ENCODE measurements at regions not wholly inside any gene's neighbourhood (a gene's known extent, or its start where the extent isn't known, plus 50 kb on each side); places are given as distances from the start of the nearest gene placed in this dataset.

GRCh38 chr2:42905341-42906110, 113.1 kb upstream of the HAAO start:
- H3K27me3 Mint-ChIP-seq: peaks cover 6 to 18% of the 10 kb centered on the region in 2 donors
- CTCF ChIA-PET: no interaction called here

DNA sequence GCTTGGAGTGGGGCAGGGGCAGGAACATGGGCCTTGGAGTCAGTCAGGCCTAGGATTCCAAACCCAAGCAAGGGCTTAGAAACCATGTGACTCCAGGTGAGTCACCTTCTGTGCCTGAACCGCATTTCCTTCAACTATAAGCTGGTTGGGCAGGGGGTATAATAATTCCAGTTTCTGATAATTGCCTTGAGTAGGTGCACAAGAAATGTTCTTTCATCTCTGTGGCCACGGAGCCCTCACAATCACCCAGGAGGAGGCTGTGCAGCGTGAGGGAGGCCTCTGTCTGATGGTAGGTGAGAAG, 112.1 kb upstream of the HAAO start:
- no peak overlapping the region for H3K27ac ChIP-seq (ENCODE audit: low read length)
- CTCF ChIA-PET: no interaction called here
- H3K4me3 ChIP-seq (ENCODE audit: control insufficient read depth in 1 of 2, extremely low read depth in 1 of 2, low read length in 1 of 2): no peak overlapping the region
- H3K4me1 ChIP-seq (ENCODE audit: control insufficient read depth in 1 of 2, extremely low read depth in 1 of 2, insufficient read depth in 2 of 2, low read length in 2 of 2): no peaks in the 10 kb centered on the region
- no CpG with 5 or more reads among the region's 3 CpGs for WGBS (ENCODE audit: insufficient coverage)
- no peaks in the 10 kb centered on the region for H3K9me3 ChIP-seq
- H3K27ac Mint-ChIP-seq: no peak overlapping the region
- peaks cover 6 to 18% of the 10 kb centered on the region in 2 donors for H3K27me3 Mint-ChIP-seq
- no peaks in the 10 kb centered on the region for H3K36me3 Mint-ChIP-seq
- no peaks in the 10 kb centered on the region for H3K4me1 Mint-ChIP-seq
- no peaks in the 10 kb centered on the region for H3K9me3 Mint-ChIP-seq
- H3K27me3 ChIP-seq (replicated peaks in 1 of 2; ENCODE audit: control insufficient read depth in 2 of 2, extremely low read depth in 1 of 2, insufficient read depth in 2 of 2, low read length in 1 of 2): peaks cover 0 to 37% of the 10 kb centered on the region in 2 experiments
- no peak overlapping the region for H3K4me3 Mint-ChIP-seq
- POLR2A ChIA-PET: interaction anchor here in 1 of 2 donors (0.6 kb wide), 1 partner anchor 550 kb away, joined by 5 read pairs; no protein-coding TSS in a partner anchor
- DNase-seq (no peak), ATAC-seq (replicated peaks in 1 of 4) (no peak)
- H3K36me3 ChIP-seq (ENCODE audit: control insufficient read depth in 2 of 2, extremely low read depth in 1 of 2, insufficient read depth in 1 of 2, low read length in 1 of 2): no peaks in the 10 kb centered on the region

More at GRCh38 chr2:42905341-42906110, 113.1 kb upstream of the HAAO start:
- Histone ChIP-seq H3K4me1 (ENCODE audit: control insufficient read depth in 1 of 2, extremely low read depth in 1 of 2, insufficient read depth in 2 of 2, low read length in 2 of 2) (no peaks in the 10 kb centered on the region), H3K9me3 (no peaks in the 10 kb centered on the region), H3K36me3 (ENCODE audit: control insufficient read depth in 2 of 2, extremely low read depth in 1 of 2, insufficient read depth in 1 of 2, low read length in 1 of 2) (no peaks in the 10 kb centered on the region), H3K27ac (ENCODE audit: low read length) (no peak overlapping the region), H3K27me3 (replicated peaks in 1 of 2; ENCODE audit: control insufficient read depth in 2 of 2, extremely low read depth in 1 of 2, insufficient read depth in 2 of 2, low read length in 1 of 2) (peaks cover 0 to 37% of the 10 kb centered on the region in 2 experiments), H3K4me3 (ENCODE audit: control insufficient read depth in 1 of 2, extremely low read depth in 1 of 2, low read length in 1 of 2) (no peak overlapping the region)
- H3K4me1 Mint-ChIP-seq: no peaks in the 10 kb centered on the region
- H3K27ac Mint-ChIP-seq: no peak overlapping the region
- 68% methylated on average over 21 of the region's 25 CpGs for WGBS (ENCODE audit: insufficient coverage)
- DNase-seq (no peak), ATAC-seq (replicated peaks in 1 of 4) (no peak)
- no peaks in the 10 kb centered on the region for H3K36me3 Mint-ChIP-seq
- H3K4me3 Mint-ChIP-seq: no peak overlapping the region
- no peaks in the 10 kb centered on the region for H3K9me3 Mint-ChIP-seq
- POLR2A ChIA-PET: no interaction called here

DNA sequence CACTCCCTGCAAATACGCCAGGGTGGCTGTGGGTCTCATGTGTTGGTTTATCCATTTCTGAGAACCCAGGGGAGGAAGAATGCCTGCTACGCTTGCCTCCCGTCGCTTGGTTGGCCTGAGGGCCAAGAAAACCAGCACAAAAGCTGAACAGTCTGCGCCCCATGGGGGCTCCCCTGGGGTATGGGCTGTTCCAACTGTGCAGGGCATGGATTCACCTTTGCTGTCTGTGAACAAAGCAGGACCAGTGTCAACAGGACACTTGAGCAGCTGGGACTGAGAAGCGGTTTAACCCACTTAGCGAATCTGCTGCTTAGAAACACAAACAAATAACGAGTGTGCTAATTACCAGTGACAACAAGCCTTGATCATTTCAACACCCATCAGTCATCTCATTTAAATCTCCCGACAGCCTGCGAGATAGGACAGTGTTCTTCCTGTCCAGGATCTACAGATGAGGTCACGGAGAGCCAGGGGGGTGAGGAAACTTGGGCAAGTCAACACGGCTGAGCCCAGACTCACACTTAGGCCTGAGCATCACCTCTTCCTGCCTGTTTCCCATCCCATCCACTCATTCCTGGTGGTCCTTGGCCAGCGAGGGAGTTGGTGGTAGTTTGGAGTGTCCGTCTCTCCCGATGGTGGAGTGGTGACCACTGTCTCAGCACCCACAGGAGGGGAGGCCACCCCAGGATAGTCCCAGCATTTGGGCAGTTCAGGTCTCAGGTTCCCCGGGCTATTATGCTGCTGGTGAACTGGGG, 111.6 kb upstream of the HAAO start:
- peaks cover 0 to 37% of the 10 kb centered on the region in 2 experiments for H3K27me3 ChIP-seq (replicated peaks in 1 of 2; ENCODE audit: control insufficient read depth in 2 of 2, extremely low read depth in 1 of 2, insufficient read depth in 2 of 2, low read length in 1 of 2)
- no peak for DNase-seq
- Mint-ChIP-seq H3K9me3 (no peaks in the 10 kb centered on the region), H3K4me3 (no peak overlapping the region), H3K27me3 (peaks cover 6 to 18% of the 10 kb centered on the region in 2 donors), H3K4me1 (no peaks in the 10 kb centered on the region), H3K36me3 (no peaks in the 10 kb centered on the region), H3K27ac (no peak overlapping the region)
- ChIA-PET POLR2A (no interaction called here), CTCF (no interaction called here)
- H3K27ac ChIP-seq (ENCODE audit: low read length): no peak overlapping the region
- H3K4me3 ChIP-seq (ENCODE audit: control insufficient read depth in 1 of 2, extremely low read depth in 1 of 2, low read length in 1 of 2): no peak overlapping the region
- no peak for ATAC-seq (replicated peaks in 1 of 4)
- 85% methylated on average over 10 of the region's 16 CpGs for WGBS (ENCODE audit: insufficient coverage)
- no peaks in the 10 kb centered on the region for H3K4me1 ChIP-seq (ENCODE audit: control insufficient read depth in 1 of 2, extremely low read depth in 1 of 2, insufficient read depth in 2 of 2, low read length in 2 of 2)
- H3K36me3 ChIP-seq (ENCODE audit: control insufficient read depth in 2 of 2, extremely low read depth in 1 of 2, insufficient read depth in 1 of 2, low read length in 1 of 2): no peaks in the 10 kb centered on the region
- H3K9me3 ChIP-seq: no peaks in the 10 kb centered on the region

DNA sequence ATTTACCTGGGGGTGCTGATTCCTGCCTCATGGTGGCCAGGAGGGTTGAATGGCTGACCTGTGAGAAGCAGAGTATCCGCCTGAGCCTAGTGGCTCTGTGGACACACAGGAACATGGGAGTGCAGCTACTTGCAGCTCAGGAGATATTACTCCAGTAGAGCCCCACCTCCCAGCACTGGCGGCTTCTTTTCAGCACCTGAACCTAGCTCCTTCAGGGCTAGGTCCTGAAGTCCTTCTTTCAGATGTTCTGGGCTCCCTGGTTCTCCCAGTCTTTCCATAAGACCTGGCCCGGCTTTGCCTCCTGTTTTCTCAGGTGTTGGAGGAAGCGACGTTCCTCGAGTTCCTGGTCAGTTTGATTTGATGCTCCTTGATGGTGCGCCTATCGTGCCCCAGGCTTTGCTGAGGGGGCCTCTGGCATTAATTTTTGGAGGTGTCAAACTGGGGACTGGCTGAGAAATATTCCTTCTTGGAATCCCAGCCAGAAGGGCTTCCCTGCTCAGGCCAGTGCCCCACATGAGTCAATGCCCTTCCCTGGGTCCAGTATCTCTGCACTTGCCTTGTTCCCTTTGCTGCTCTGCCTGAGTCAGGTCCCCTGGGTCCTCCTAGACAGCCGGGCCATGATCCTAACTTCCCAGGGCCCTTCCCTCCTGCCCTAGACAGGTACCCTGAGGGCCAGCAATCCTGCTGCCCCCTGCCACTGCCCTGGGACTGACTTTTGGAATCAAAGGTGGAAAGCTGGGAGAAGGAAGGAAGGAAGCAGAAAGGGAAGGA, 110.7 kb upstream of the HAAO start:
- no peak overlapping the region for H3K4me3 ChIP-seq (ENCODE audit: control insufficient read depth in 1 of 2, extremely low read depth in 1 of 2, low read length in 1 of 2)
- DNase-seq: no peak
- H3K27ac ChIP-seq (ENCODE audit: low read length): no peak overlapping the region
- POLR2A ChIA-PET: interaction anchor here in 1 of 2 donors (0.6 kb wide), 1 partner anchor 390 kb away, joined by 4 read pairs; no protein-coding TSS in a partner anchor
- no peak for ATAC-seq (replicated peaks in 1 of 4)
- CTCF ChIA-PET: interaction anchor here in 1 of 2 donors (0.6 kb wide), 1 partner anchor 449 kb away, joined by 3 read pairs; no protein-coding TSS in a partner anchor
- 75% methylated on average over 7 of the region's 9 CpGs for WGBS (ENCODE audit: insufficient coverage)
- H3K27me3 ChIP-seq (replicated peaks in 1 of 2; ENCODE audit: control insufficient read depth in 2 of 2, extremely low read depth in 1 of 2, insufficient read depth in 2 of 2, low read length in 1 of 2): peaks cover 0 to 34% of the 10 kb centered on the region in 2 experiments
- no peaks in the 10 kb centered on the region for H3K4me1 Mint-ChIP-seq
- H3K9me3 ChIP-seq: no peaks in the 10 kb centered on the region
- no peak overlapping the region for H3K27ac Mint-ChIP-seq
- no peaks in the 10 kb centered on the region for H3K36me3 ChIP-seq (ENCODE audit: control insufficient read depth in 2 of 2, extremely low read depth in 1 of 2, insufficient read depth in 1 of 2, low read length in 1 of 2)
- H3K4me3 Mint-ChIP-seq: no peak overlapping the region
- H3K4me1 ChIP-seq (ENCODE audit: control insufficient read depth in 1 of 2, extremely low read depth in 1 of 2, insufficient read depth in 2 of 2, low read length in 2 of 2): no peaks in the 10 kb centered on the region
- no peaks in the 10 kb centered on the region for H3K36me3 Mint-ChIP-seq
- peaks cover 6 to 18% of the 10 kb centered on the region in 2 donors for H3K27me3 Mint-ChIP-seq
- H3K9me3 Mint-ChIP-seq: no peaks in the 10 kb centered on the region

GRCh38 chr2:42901076-42901640, 108.8 kb upstream of the HAAO start:
- H3K4me3 ChIP-seq (ENCODE audit: control insufficient read depth in 1 of 2, extremely low read depth in 1 of 2, low read length in 1 of 2): no peak overlapping the region
- no peaks in the 10 kb centered on the region for H3K4me1 ChIP-seq (ENCODE audit: control insufficient read depth in 1 of 2, extremely low read depth in 1 of 2, insufficient read depth in 2 of 2, low read length in 2 of 2)
- Mint-ChIP-seq H3K27ac (no peak overlapping the region), H3K27me3 (peaks cover 0 to 11% of the 10 kb centered on the region in 2 donors), H3K4me1 (no peaks in the 10 kb centered on the region), H3K9me3 (no peaks in the 10 kb centered on the region), H3K4me3 (no peak overlapping the region), H3K36me3 (no peaks in the 10 kb centered on the region)
- CTCF ChIA-PET: no interaction called here
- H3K27me3 ChIP-seq (replicated peaks in 1 of 2; ENCODE audit: control insufficient read depth in 2 of 2, extremely low read depth in 1 of 2, insufficient read depth in 2 of 2, low read length in 1 of 2): peaks cover 0 to 27% of the 10 kb centered on the region in 2 experiments
- ATAC-seq (replicated peaks in 1 of 4): no peak
- 47% methylated on average over 3 of the region's 4 CpGs for WGBS (ENCODE audit: insufficient coverage)
- no peak for DNase-seq
- POLR2A ChIA-PET: no interaction called here
- H3K27ac ChIP-seq (ENCODE audit: low read length): no peak overlapping the region
- no peaks in the 10 kb centered on the region for H3K36me3 ChIP-seq (ENCODE audit: control insufficient read depth in 2 of 2, extremely low read depth in 1 of 2, insufficient read depth in 1 of 2, low read length in 1 of 2)
- no peaks in the 10 kb centered on the region for H3K9me3 ChIP-seq

GRCh38 chr2:42900289-42900891, 108.0 kb upstream of the HAAO start:
- ChIA-PET POLR2A (no interaction called here), CTCF (no interaction called here)
- H3K4me3 ChIP-seq (ENCODE audit: control insufficient read depth in 1 of 2, extremely low read depth in 1 of 2, low read length in 1 of 2): no peak overlapping the region

More at GRCh38 chr2:42900289-42900891, 108.0 kb upstream of the HAAO start:
- 69% methylated on average over 4 of the region's 5 CpGs for WGBS (ENCODE audit: insufficient coverage)
- H3K36me3 ChIP-seq (ENCODE audit: control insufficient read depth in 2 of 2, extremely low read depth in 1 of 2, insufficient read depth in 1 of 2, low read length in 1 of 2): no peaks in the 10 kb centered on the region
- Mint-ChIP-seq H3K4me1 (no peaks in the 10 kb centered on the region), H3K36me3 (no peaks in the 10 kb centered on the region), H3K27me3 (peaks cover 0 to 4% of the 10 kb centered on the region in 2 donors), H3K9me3 (no peaks in the 10 kb centered on the region), H3K4me3 (no peak overlapping the region), H3K27ac (no peak overlapping the region)
- no peak for ATAC-seq (replicated peaks in 1 of 4)
- H3K9me3 ChIP-seq: no peaks in the 10 kb centered on the region
- H3K27me3 ChIP-seq (replicated peaks in 1 of 2; ENCODE audit: control insufficient read depth in 2 of 2, extremely low read depth in 1 of 2, insufficient read depth in 2 of 2, low read length in 1 of 2): peaks cover 0 to 19% of the 10 kb centered on the region in 2 experiments
- no peak overlapping the region for H3K27ac ChIP-seq (ENCODE audit: low read length)
- H3K4me1 ChIP-seq (ENCODE audit: control insufficient read depth in 1 of 2, extremely low read depth in 1 of 2, insufficient read depth in 2 of 2, low read length in 2 of 2): no peaks in the 10 kb centered on the region
- DNase-seq: no peak

Measured in T-cell (primary cell).